Gastroesophageal sphincter (tissue), 3 donors: ENCODE measurements at regions not wholly inside any gene's neighbourhood (a gene's known extent, or its start where the extent isn't known, plus 50 kb on each side); places are given as distances from the start of the nearest gene placed in this dataset.

Experiments used
- POLR2A ChIP-seq, 2 donors: fragments of 450-650 bp; IDR thresholded peaks; one replicate each; pipeline ENCODE4 v1.6.1; 2017; ENCODE audit warnings: antibody characterized with exemption in 2 of 2, mild to moderate bottlenecking in 2 of 2, moderate library complexity in 1 of 2
- POLR2AphosphoS5 ChIP-seq: sonication (generic); formaldehyde crosslinking; IDR thresholded peaks from one replicate; pipeline ENCODE4 v1.6.1; 2017; ENCODE audit warnings: antibody characterized with exemption
- TF ChIP-seq, protein P1 (sequence below), 4 experiments: fragments of 200-600 bp in 2 of 4; fragments of 450-650 bp in 2 of 4; sonication (generic) in 1 of 4; IDR thresholded peaks; one replicate each; pipeline ENCODE4 v1.5.1; 2017 to 2019; ENCODE audit warnings: antibody characterized with exemption in 4 of 4, mild to moderate bottlenecking in 2 of 4, moderate library complexity in 2 of 4

- TF ChIP-seq, protein P1, sequence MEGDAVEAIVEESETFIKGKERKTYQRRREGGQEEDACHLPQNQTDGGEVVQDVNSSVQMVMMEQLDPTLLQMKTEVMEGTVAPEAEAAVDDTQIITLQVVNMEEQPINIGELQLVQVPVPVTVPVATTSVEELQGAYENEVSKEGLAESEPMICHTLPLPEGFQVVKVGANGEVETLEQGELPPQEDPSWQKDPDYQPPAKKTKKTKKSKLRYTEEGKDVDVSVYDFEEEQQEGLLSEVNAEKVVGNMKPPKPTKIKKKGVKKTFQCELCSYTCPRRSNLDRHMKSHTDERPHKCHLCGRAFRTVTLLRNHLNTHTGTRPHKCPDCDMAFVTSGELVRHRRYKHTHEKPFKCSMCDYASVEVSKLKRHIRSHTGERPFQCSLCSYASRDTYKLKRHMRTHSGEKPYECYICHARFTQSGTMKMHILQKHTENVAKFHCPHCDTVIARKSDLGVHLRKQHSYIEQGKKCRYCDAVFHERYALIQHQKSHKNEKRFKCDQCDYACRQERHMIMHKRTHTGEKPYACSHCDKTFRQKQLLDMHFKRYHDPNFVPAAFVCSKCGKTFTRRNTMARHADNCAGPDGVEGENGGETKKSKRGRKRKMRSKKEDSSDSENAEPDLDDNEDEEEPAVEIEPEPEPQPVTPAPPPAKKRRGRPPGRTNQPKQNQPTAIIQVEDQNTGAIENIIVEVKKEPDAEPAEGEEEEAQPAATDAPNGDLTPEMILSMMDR (IDR thresholded peaks at IDR 0.05): no peak
- no peak for TF ChIP-seq POLR2A (IDR thresholded peaks at IDR 0.05)
- TF ChIP-seq POLR2AphosphoS5: no peak
These were observed 153.0 kb upstream of the COL5A1 start for GRCh38 chr9:134488331-134489280.
